ENCODE measurements at regions not wholly inside any gene's neighbourhood (a gene's known extent, or its start where the extent isn't known, plus 50 kb on each side); places are given as distances from the start of the nearest gene placed in this dataset.

DNA sequence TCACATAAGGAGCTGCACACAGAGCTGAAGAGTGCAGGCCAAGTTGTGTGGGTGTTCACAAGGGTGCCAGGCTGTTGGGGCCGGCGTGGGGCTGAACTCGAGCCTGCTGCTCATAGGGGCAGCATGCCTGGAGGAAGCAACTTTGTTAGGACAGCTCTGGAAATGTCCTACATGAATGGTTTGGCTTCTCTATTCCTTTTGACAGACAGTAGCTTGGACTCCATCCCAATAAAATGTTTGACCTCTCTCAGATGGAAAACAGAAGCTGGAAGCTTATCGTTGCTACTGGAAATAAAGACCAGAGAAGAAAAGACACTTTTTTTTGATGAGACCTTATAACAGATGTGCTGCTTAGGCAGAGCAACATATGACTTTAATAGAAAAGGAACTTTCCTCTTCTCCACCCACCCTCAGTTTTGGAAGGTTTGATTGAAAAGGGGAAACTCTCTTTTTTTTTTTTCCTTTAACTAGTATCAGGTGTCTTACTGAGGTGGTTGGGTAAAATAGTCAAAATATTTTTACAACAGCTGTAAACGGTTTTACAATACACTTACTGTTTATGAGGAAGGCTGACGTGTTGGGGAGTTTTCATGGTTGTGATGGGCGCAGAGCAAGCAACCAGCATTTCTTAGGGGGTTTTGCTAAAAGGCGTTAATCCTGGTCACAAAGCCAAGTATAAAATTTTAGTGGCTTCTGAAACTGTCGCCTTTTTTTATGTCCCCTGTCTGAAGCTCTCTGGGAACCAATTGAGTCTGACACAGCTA, 80.7 kb upstream of the EEF1E1 start:
- ChIA-PET CTCF (interaction anchor here (0.7 to 3.4 kb wide), 5 partner anchors 11 to 460 kb away, joined by 3 to 12 read pairs (median 5); no protein-coding TSS in a partner anchor), POLR2A (interaction anchor here (0.5 kb wide), 1 partner anchor 81 kb away, joined by 16 read pairs; the partner anchor contains the start of gene EEF1E1)
- no peak for DNase-seq (ENCODE audit: low read depth)
- TF ChIP-seq, protein P1, sequence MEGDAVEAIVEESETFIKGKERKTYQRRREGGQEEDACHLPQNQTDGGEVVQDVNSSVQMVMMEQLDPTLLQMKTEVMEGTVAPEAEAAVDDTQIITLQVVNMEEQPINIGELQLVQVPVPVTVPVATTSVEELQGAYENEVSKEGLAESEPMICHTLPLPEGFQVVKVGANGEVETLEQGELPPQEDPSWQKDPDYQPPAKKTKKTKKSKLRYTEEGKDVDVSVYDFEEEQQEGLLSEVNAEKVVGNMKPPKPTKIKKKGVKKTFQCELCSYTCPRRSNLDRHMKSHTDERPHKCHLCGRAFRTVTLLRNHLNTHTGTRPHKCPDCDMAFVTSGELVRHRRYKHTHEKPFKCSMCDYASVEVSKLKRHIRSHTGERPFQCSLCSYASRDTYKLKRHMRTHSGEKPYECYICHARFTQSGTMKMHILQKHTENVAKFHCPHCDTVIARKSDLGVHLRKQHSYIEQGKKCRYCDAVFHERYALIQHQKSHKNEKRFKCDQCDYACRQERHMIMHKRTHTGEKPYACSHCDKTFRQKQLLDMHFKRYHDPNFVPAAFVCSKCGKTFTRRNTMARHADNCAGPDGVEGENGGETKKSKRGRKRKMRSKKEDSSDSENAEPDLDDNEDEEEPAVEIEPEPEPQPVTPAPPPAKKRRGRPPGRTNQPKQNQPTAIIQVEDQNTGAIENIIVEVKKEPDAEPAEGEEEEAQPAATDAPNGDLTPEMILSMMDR (IDR thresholded peaks at IDR 0.05; ENCODE audit: insufficient read depth, low read depth, low read length) = no peak
- Histone ChIP-seq H3K27me3 (ENCODE audit: control insufficient read depth, insufficient read depth, low read length) (no peaks in the 10 kb centered on the region), H3K4me3 (ENCODE audit: low read depth, low read length) (no peak overlapping the region), H3K36me3 (ENCODE audit: control insufficient read depth, insufficient read depth, low read length) (no peaks in the 10 kb centered on the region)

DNA sequence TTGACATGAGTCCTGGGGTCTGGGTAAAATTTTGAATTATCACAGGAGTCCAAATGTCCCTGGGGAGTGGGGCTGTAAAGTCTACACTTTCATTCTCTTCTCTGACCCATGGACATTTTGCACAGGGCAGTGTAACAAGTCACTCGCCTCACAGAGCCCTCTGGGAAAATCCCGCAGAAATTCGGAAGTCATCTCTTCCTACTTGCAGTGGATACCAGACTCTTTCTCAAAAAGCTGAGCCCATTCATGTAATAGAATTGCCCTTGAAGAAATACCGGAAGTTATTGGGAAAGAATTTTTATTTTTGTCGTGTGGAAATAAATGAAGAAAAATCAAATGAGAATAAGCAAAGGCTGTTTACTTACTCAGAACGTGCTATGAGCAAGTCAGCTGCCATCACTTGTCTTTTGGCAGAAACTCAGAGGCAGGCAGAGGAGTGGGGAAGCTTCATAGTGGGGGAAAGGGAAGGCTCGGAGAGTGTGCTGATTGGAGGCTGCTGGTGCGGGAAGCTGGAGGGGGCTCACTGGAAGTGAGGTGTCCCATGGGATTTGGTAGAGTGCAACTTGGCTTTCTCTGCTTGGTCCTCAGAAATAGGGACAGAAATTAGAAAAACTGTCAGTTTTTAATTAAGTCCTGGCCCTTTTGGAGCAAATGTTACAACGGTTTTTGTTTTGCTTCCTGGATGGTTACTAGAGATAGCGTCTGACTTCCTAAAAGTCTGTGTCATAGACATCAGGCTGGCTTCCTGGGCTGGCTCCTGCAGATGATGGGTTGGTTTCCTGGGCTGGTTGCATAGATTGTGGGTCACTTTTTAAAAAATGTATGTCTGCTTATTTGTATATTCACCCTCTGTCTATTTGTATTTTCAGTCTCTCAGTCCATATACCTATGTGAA, 79.8 kb upstream of the EEF1E1 start:
- POLR2A ChIA-PET = interaction anchor here (0.7 kb wide), 1 partner anchor 62 kb away, joined by 4 read pairs; no protein-coding TSS in a partner anchor
- CTCF ChIA-PET = interaction anchor here (1.4 to 3.4 kb wide), 4 partner anchors 12 to 51 kb away, joined by 3 to 12 read pairs (median 7); no protein-coding TSS in a partner anchor

DNA sequence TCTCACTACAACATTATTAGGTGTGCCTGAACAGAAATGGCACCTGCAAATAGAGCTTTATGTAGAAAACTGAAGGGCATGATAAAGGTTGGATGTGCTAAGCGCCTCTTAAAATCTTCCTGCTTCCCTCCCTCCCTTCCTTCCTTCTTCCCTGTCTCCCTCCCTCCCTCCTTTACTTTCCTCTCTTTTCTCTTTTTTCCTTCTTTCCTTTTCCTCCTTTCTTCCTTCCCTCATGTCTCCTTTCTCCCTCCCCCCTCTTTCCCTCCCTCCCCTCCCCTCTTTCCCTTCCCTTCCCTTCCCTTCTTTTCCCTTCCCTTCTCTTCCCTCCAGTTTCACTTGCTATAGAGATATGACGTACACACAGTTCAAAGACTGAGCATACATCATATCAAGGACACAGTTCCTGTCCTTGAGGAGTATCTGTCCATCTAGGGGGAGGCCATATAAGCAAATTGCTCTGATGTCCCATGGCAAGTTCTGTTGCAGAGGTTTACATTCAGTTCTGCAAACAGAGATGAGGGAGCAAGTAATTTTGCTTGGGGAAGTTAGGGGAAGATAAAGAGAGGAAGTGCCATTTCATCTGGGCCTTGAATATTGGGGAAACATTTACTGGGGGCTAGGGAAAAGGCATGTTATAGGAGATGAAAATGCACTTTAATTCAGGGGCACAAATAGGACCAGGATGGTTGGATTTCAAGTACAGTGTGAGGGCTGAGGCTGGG, 79.0 kb upstream of the EEF1E1 start:
- TF ChIP-seq, protein P1 (IDR thresholded peaks at IDR 0.05; ENCODE audit: insufficient read depth, low read depth, low read length) = no peak
- H3K36me3 ChIP-seq (ENCODE audit: control insufficient read depth, insufficient read depth, low read length) = no peaks in the 10 kb centered on the region
- POLR2A ChIA-PET = no interaction called here

More for the DNA sequence above, 79.8 kb upstream of the EEF1E1 start:
- DNase-seq (ENCODE audit: low read depth) = no peak
- Histone ChIP-seq H3K36me3 (ENCODE audit: control insufficient read depth, insufficient read depth, low read length) (no peaks in the 10 kb centered on the region), H3K27me3 (ENCODE audit: control insufficient read depth, insufficient read depth, low read length) (no peaks in the 10 kb centered on the region), H3K4me3 (ENCODE audit: low read depth, low read length) (no peak overlapping the region)
- TF ChIP-seq, protein P1 (IDR thresholded peaks at IDR 0.05; ENCODE audit: insufficient read depth, low read depth, low read length) = no peak

DNA sequence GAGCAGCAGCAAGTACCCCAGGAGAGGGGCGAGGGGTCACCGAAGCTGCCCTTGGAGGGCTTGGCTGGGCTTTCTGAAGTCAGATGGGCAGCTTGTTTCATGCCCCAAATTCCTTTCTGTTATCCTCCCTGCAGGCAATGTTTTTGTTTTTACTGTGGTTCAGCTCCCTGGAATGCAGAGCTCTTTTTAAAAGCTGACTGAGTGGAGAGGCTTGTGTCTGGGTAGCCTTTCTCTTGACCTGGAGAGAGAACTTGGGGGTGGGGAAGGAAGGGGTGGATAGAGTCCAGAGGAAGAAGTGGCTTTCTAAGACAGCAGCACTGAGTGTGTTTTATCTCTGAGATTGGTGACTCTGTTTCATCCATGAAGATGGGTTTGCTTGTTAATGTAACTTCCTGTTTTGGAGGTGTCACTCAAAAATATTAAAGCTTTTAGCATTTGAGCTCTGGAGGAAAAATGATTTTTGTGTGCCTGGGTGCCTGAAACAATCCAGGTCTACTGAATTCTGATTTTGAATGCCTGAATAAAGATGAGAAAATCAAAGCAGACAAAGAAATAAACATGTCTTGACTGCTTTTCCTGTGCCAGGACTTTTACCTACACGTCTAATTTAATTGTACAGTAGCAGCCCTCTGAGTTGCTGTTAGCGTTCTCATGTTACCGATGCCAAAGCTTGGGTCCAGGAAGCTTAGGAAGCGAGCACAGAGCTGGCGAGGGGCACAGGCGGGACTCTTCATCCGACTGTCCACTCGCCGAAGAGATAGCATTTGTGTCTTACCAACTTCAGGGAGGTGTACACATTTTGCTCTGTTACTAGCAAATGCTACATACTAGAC, 78.2 kb upstream of the EEF1E1 start:
- TF ChIP-seq, protein P1 (IDR thresholded peaks at IDR 0.05; ENCODE audit: insufficient read depth, low read depth, low read length) = no peak
- Histone ChIP-seq H3K27me3 (ENCODE audit: control insufficient read depth, insufficient read depth, low read length) (no peaks in the 10 kb centered on the region), H3K4me3 (ENCODE audit: low read depth, low read length) (no peak overlapping the region), H3K36me3 (ENCODE audit: control insufficient read depth, insufficient read depth, low read length) (no peaks in the 10 kb centered on the region)
- ChIA-PET CTCF (interaction anchor here (1.2 to 2.6 kb wide), 2 partner anchors 39 to 49 kb away, joined by 5 to 11 read pairs; no protein-coding TSS in a partner anchor), POLR2A (interaction anchor here (0.6 kb wide), 1 partner anchor 110 kb away, joined by 4 read pairs; no protein-coding TSS in a partner anchor)
- peak; percentile 77 for DNase-seq (ENCODE audit: low read depth)

More for the DNA sequence above, 79.0 kb upstream of the EEF1E1 start:
- Histone ChIP-seq H3K4me3 (ENCODE audit: low read depth, low read length) (no peak overlapping the region), H3K27me3 (ENCODE audit: control insufficient read depth, insufficient read depth, low read length) (no peaks in the 10 kb centered on the region)
- no peak for DNase-seq (ENCODE audit: low read depth)
- CTCF ChIA-PET = interaction anchor here (1.2 to 2.6 kb wide), 2 partner anchors 38 to 50 kb away, joined by 5 to 11 read pairs; no protein-coding TSS in a partner anchor

Measured in BJ (cell line).